ENCODE measurements at regions not wholly inside any gene's neighbourhood (a gene's known extent, or its start where the extent isn't known, plus 50 kb on each side); places are given as distances from the start of the nearest gene placed in this dataset.

- TF ChIP-seq FOSL1 (IDR thresholded peaks at IDR 0.05; ENCODE audit: insufficient read depth, low read depth, low read length) (no peak), SIX5 (IDR thresholded peaks at IDR 0.05; ENCODE audit: low read depth, low read length) (no peak), CBX5 (IDR thresholded peaks at IDR 0.05; ENCODE audit: low read depth, low read length) (no peak)
- no peak overlapping the region for H2BK15ac ChIP-seq (ENCODE audit: low read length)
- H3K27ac ChIP-seq (ENCODE audit: low read depth, low read length) = no peak overlapping the region
- no peak overlapping the region for H3K4me3 ChIP-seq (ENCODE audit: extremely low read depth in 1 of 4, insufficient read depth in 2 of 4, low read depth in 3 of 4, low read length in 4 of 4)
- H3K4me1 ChIP-seq (replicated peaks in 1 of 4; ENCODE audit: control insufficient read depth in 3 of 4, insufficient read depth in 4 of 4, low read length in 3 of 4) = no peaks in the 10 kb centered on the region
- no peaks in the 10 kb centered on the region for H3K9me3 ChIP-seq (ENCODE audit: insufficient read depth in 2 of 2, low read depth in 1 of 2, low read length in 1 of 2)
- no peak overlapping the region for H3K18ac ChIP-seq (ENCODE audit: extremely low read depth, low read length)
- no peaks in the 10 kb centered on the region for H3K23me2 ChIP-seq (ENCODE audit: low read depth, low read length)
- H4K5ac ChIP-seq (ENCODE audit: insufficient read length, low read depth, low read length) = no peak overlapping the region
- H3K36me3 ChIP-seq (ENCODE audit: control insufficient read depth in 2 of 4, insufficient read depth in 4 of 4, low read length in 3 of 4) = no peaks in the 10 kb centered on the region
- H3K27me3 ChIP-seq (replicated peaks in 1 of 4; ENCODE audit: control insufficient read depth in 3 of 4, extremely low read depth in 1 of 4, insufficient read depth in 3 of 4, low read length in 3 of 4) = no peaks in the 10 kb centered on the region
- H2BK20ac ChIP-seq (ENCODE audit: low read length) = no peak overlapping the region
- WGBS, 2 experiments (ENCODE audit: extremely low coverage in 1 of 2, insufficient coverage in 1 of 2, insufficient read length in 1 of 2, insufficient replicate concordance in 2 of 2, low coverage in 1 of 2, low lambda C conversion rate in 2 of 2, missing lambda C conversion rate in 1 of 2) = 92% methylated on average over 2 of the region's 2 CpGs; no CpG with 5 or more reads in 1 of the 2 experiments
- no peak overlapping the region for H4K91ac ChIP-seq (replicated peaks; ENCODE audit: insufficient read length, low read length)
- H3K9ac ChIP-seq (replicated peaks in 1 of 4; ENCODE audit: extremely low read depth in 1 of 4, low read depth in 3 of 4, low read length in 3 of 4) = no peak overlapping the region
- no peak overlapping the region for H2BK5ac ChIP-seq (ENCODE audit: low read depth, low read length)
- H3K23ac ChIP-seq (ENCODE audit: insufficient read length) = no peak overlapping the region
- no peak overlapping the region for H2BK120ac ChIP-seq (replicated peaks; ENCODE audit: low read depth, low read length)
- H2BK12ac ChIP-seq (ENCODE audit: low read depth, low read length) = no peak overlapping the region
- H3K79me2 ChIP-seq (ENCODE audit: control insufficient read depth in 1 of 2, insufficient read depth in 2 of 2, low read length in 2 of 2) = no peaks in the 10 kb centered on the region
- no peak overlapping the region for H2AFZ ChIP-seq (ENCODE audit: low read length)
- ChIA-PET POLR2A (ENCODE audit: partially characterized antibody) (no interaction called here), CTCF (ENCODE audit: partially characterized antibody) (no interaction called here)
- no peaks in the 10 kb centered on the region for H4K20me1 ChIP-seq (replicated peaks in 1 of 2; ENCODE audit: control insufficient read depth in 1 of 2, insufficient read depth in 2 of 2, low read length in 2 of 2)
- no peak for DNase-seq (ENCODE audit: low read depth in 1 of 2, low spot score in 2 of 2)
- no peak overlapping the region for H3K56ac ChIP-seq (replicated peaks; ENCODE audit: insufficient read length, low read depth, low read length)
- no peak overlapping the region for H3K4ac ChIP-seq (replicated peaks; ENCODE audit: insufficient read length, low read depth, low read length)
- H3K79me1 ChIP-seq (ENCODE audit: low read depth, low read length) = no peaks in the 10 kb centered on the region
- H3K4me2 ChIP-seq (ENCODE audit: insufficient read depth in 1 of 2, low read depth in 2 of 2, low read length in 2 of 2) = no peak overlapping the region
- no peak overlapping the region for H2AK5ac ChIP-seq (ENCODE audit: low read depth, low read length)
- no peak overlapping the region for H4K8ac ChIP-seq (ENCODE audit: extremely low read depth, insufficient read depth, low read length)
- no peak overlapping the region for H3K14ac ChIP-seq (ENCODE audit: insufficient read length)
- no peak for FAIRE-seq
Measured at GRCh38 chr11:80542704-80543103, 1101.9 kb upstream of the TENM4 start.

Data from H1 (cell line).